GM04504 (cell line): ENCODE measurements at regions not wholly inside any gene's neighbourhood (a gene's known extent, or its start where the extent isn't known, plus 50 kb on each side); places are given as distances from the start of the nearest gene placed in this dataset.

ENCODE experiments used
- DNase-seq: peaks from one replicate; pipeline ENCODE4 v3.0.0-alpha.2; 2012; ENCODE audit warnings: low read depth

GRCh38 chr13:89822467-89822866 lies 1525.0 kb upstream of the MIR17HG start:
- DNase-seq, result no peak

GRCh38 chr13:89827552-89827951 lies 1519.9 kb upstream of the MIR17HG start:
- DNase-seq, result no peak

GRCh38 chr13:89828506-89828905 lies 1519.0 kb upstream of the MIR17HG start:
- no peak for DNase-seq

- no peak for DNase-seq
These were observed 1516.3 kb upstream of the MIR17HG start for GRCh38 chr13:89831157-89831556.

- no peak for DNase-seq
These were observed 1514.7 kb upstream of the MIR17HG start for GRCh38 chr13:89832827-89833226.

GRCh38 chr13:89843621-89844020 lies 1503.9 kb upstream of the MIR17HG start:
- no peak for DNase-seq

- DNase-seq, result no peak
These were observed 1501.6 kb upstream of the MIR17HG start for GRCh38 chr13:89845874-89846273.

- DNase-seq, result no peak
These were observed 1500.4 kb upstream of the MIR17HG start for GRCh38 chr13:89846926-89847585.

GRCh38 chr13:89852570-89852969 lies 1494.9 kb upstream of the MIR17HG start:
- DNase-seq, result no peak

GRCh38 chr13:89856512-89856911 lies 1491.0 kb upstream of the MIR17HG start:
- DNase-seq, result no peak

- no peak for DNase-seq
These were observed 1490.0 kb upstream of the MIR17HG start for GRCh38 chr13:89857502-89857901.

GRCh38 chr13:89862011-89862690 lies 1485.3 kb upstream of the MIR17HG start:
- no peak for DNase-seq

GRCh38 chr13:89862691-89863036 lies 1484.8 kb upstream of the MIR17HG start:
- no peak for DNase-seq

GRCh38 chr13:89865164-89866064 lies 1482.1 kb upstream of the MIR17HG start:
- no peak for DNase-seq

- DNase-seq, result no peak
These were observed 1478.2 kb upstream of the MIR17HG start for GRCh38 chr13:89869312-89869711.

GRCh38 chr13:89878904-89879303 lies 1468.6 kb upstream of the MIR17HG start:
- no peak for DNase-seq

GRCh38 chr13:89880201-89880600 lies 1467.3 kb upstream of the MIR17HG start:
- DNase-seq, result no peak

- no peak for DNase-seq
These were observed 1463.5 kb upstream of the MIR17HG start for GRCh38 chr13:89883893-89884448.

- DNase-seq, result no peak
These were observed 1456.7 kb upstream of the MIR17HG start for GRCh38 chr13:89890806-89891205.

- no peak for DNase-seq
These were observed 1456.1 kb upstream of the MIR17HG start for GRCh38 chr13:89891416-89891815.

- no peak for DNase-seq
These were observed 1449.8 kb upstream of the MIR17HG start for GRCh38 chr13:89897681-89898080.

GRCh38 chr13:89899302-89900103 lies 1448.0 kb upstream of the MIR17HG start:
- no peak for DNase-seq
